ENCODE measurements at regions not wholly inside any gene's neighbourhood (a gene's known extent, or its start where the extent isn't known, plus 50 kb on each side); places are given as distances from the start of the nearest gene placed in this dataset.

DNA sequence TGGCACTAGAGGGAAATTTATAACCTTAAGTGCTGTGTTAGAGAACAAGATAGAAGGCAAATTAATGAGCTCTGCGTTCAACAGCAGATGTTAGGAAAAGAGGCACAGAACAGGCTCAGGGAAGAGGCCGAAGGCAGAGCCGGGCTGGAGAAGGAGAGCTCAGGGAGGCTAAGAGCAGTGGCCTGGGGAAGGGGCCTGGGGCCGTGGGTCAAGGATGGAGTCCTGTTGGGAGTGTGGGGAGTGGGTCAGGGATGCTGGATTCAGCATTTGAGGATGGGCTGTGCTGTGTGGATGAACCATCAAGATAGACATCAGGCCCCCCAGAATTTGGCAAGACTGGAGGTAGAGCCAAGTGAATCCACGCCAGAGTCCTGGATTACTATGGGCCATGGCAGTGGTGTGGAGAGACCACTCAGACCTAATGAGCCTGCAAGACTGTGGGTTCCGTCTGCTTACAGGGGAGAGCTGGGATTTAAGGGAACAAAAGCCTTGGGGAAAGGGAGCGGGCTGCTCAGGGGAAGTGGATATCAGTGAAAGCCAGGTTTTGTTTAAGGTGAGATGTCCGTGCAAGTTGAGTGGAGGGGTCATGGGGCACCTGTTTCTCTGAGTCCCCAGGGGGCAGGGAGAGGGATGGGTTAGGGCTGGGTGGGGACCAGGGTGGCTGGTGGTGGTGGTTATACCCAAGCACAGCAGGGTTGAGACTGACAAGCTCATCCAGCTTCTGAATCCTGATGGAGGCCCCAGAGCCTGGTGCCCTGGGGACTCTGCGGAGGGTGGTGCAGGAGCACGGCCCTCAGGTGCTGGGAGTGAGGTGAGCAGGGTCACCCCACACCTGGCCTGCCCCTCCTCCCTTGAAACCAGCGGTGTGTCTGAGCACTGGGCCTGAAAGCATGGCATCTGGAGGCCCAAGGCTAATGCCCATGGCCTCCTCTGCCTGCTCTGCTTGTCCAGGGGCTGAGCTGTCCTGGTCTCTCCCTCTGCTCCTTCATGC lies 101.7 kb downstream of the BMS1 start:
- Histone ChIP-seq H3K9ac (no peak overlapping the region), H2AFZ (replicated peaks) (no peak overlapping the region), H3K4me3 (no peak overlapping the region), H3K36me3 (no peaks in the 10 kb centered on the region), H3K9me3 (ENCODE audit: low read depth) (no peaks in the 10 kb centered on the region), H3K79me2 (ENCODE audit: low read depth) (no peaks in the 10 kb centered on the region), H3K27me3 (no peaks in the 10 kb centered on the region), H3K27ac (no peak overlapping the region), H3K4me1 (no peaks in the 10 kb centered on the region), H4K20me1 (ENCODE audit: low read depth) (no peaks in the 10 kb centered on the region), H3K4me2 (no peak overlapping the region), H3F3A (ENCODE audit: low read depth) (no peaks in the 10 kb centered on the region)
- Mint-ChIP-seq H3K36me3 (no peaks in the 10 kb centered on the region), H3K4me1 (no peaks in the 10 kb centered on the region), H3K27me3 (ENCODE audit: insufficient read depth, low read depth) (peaks cover 2% of the 10 kb centered on the region), H3K4me3 (no peak overlapping the region), H3K27ac (no peak overlapping the region), H3K9me3 (peaks cover 32% of the 10 kb centered on the region)
- no peak for DNase-seq (ENCODE audit: low spot score)
- TF ChIP-seq EZH2phosphoT487 (IDR thresholded peaks at IDR 0.05) (no peak), EZH2 (IDR thresholded peaks at IDR 0.05) (no peak)
- TF ChIP-seq, protein P1, sequence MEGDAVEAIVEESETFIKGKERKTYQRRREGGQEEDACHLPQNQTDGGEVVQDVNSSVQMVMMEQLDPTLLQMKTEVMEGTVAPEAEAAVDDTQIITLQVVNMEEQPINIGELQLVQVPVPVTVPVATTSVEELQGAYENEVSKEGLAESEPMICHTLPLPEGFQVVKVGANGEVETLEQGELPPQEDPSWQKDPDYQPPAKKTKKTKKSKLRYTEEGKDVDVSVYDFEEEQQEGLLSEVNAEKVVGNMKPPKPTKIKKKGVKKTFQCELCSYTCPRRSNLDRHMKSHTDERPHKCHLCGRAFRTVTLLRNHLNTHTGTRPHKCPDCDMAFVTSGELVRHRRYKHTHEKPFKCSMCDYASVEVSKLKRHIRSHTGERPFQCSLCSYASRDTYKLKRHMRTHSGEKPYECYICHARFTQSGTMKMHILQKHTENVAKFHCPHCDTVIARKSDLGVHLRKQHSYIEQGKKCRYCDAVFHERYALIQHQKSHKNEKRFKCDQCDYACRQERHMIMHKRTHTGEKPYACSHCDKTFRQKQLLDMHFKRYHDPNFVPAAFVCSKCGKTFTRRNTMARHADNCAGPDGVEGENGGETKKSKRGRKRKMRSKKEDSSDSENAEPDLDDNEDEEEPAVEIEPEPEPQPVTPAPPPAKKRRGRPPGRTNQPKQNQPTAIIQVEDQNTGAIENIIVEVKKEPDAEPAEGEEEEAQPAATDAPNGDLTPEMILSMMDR (IDR thresholded peaks at IDR 0.05), result no peak

DNA sequence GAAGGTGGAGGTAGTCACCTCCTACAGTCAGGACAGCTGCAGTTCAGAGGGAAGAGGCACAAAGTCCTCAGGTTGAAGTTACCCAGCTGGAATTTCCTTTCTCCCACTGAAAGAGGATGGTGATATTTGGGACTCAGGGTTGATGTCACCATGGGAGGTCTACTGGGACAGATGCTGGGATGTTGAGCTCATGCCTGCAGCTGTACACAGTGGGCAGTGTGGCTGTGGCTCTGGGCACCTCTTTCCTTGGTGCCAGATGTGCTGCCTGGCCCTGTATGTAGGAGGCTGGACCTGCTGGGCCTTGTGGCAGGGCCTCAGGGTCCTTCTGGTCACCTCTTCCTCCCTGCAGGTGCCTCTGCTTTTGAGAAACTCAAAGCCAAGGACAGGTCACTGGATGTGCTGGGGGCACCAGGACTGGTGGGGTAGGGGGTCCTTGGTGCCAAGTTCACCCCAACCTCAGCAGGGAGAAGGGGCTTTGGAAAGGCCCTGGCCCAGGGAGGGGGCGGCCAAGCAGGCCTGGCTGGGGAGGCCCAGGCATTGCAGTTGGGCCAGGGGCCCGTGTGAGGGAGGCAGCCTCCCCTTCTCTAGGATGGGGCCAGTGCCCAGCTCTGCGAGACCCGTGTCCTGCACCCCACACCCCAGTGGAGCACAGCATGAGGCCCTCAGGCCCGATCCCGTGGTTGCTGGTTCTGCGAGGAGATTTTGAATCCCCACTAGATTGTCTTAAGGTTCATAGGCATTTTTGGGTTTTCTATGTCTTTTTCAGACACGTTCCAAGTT lies 103.1 kb downstream of the BMS1 start:
- no peaks in the 10 kb centered on the region for H3K9me3 ChIP-seq (ENCODE audit: low read depth)
- H3K4me3 Mint-ChIP-seq, result no peak overlapping the region

DNA sequence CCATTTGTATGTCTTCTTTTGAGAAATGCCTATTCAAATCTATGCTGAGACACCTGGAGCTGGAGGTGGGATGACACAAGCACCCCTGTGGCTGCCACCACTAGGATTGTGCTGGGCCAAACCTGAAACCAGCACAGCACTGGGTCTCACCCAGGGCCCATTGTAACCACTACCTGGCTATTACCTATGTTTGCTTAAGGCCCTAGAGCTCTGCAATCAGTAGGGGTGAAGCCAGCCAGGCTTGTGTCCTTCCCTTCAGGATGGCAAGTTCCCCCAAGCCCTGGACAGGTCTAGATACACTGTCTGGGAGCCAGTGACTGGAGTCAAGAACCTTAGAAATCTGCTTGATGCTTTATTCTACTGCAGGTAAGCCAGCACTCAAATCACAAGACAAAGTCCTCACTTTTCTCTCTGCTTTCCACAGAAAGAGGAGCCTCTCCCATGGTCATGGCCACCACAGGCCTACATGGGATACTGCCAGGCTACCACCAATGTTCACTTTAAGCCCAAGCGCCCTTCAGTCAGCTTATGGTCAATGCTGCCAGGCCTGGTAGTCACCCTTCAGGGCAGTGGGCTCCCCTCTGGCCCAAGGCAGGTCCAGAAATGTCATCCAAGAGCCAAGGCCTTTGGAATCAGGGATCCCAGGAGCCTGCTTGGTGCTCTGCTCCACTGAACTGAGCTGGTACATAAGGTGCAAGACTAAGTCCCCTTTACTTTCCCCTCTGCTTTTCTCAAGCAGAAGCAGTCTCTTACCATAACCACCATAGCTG lies 105.3 kb downstream of the BMS1 start:
- Histone ChIP-seq H3K4me2 (no peak overlapping the region), H3K9me3 (ENCODE audit: low read depth) (no peaks in the 10 kb centered on the region), H4K20me1 (ENCODE audit: low read depth) (no peaks in the 10 kb centered on the region), H3K9ac (no peak overlapping the region), H3K4me1 (no peaks in the 10 kb centered on the region), H2AFZ (replicated peaks) (no peak overlapping the region), H3K27me3 (no peaks in the 10 kb centered on the region), H3K27ac (no peak overlapping the region), H3K36me3 (no peaks in the 10 kb centered on the region), H3K79me2 (ENCODE audit: low read depth) (no peaks in the 10 kb centered on the region), H3F3A (ENCODE audit: low read depth) (no peaks in the 10 kb centered on the region), H3K4me3 (no peak overlapping the region)
- Mint-ChIP-seq H3K4me3 (no peak overlapping the region), H3K4me1 (no peaks in the 10 kb centered on the region), H3K27ac (no peak overlapping the region), H3K27me3 (ENCODE audit: insufficient read depth, low read depth) (no peaks in the 10 kb centered on the region), H3K9me3 (peaks cover 12% of the 10 kb centered on the region), H3K36me3 (no peaks in the 10 kb centered on the region)
- DNase-seq (ENCODE audit: low spot score), result no peak
- TF ChIP-seq EZH2phosphoT487 (IDR thresholded peaks at IDR 0.05) (no peak), EZH2 (IDR thresholded peaks at IDR 0.05) (no peak)
- TF ChIP-seq, protein P1 (IDR thresholded peaks at IDR 0.05), result no peak

More for the DNA sequence above, 103.1 kb downstream of the BMS1 start:
- no peak overlapping the region for H2AFZ ChIP-seq (replicated peaks)
- no peaks in the 10 kb centered on the region for H3F3A ChIP-seq (ENCODE audit: low read depth)
- no peaks in the 10 kb centered on the region for H3K36me3 Mint-ChIP-seq
- no peak overlapping the region for H3K27ac Mint-ChIP-seq
- H3K9me3 Mint-ChIP-seq, result peaks cover 27% of the 10 kb centered on the region
- DNase-seq (ENCODE audit: low spot score), result no peak
- no peaks in the 10 kb centered on the region for H3K27me3 ChIP-seq
- H3K4me2 ChIP-seq, result no peak overlapping the region
- TF ChIP-seq EZH2phosphoT487 (IDR thresholded peaks at IDR 0.05), result no peak
- no peak for TF ChIP-seq EZH2 (IDR thresholded peaks at IDR 0.05)
- TF ChIP-seq, protein P1 (IDR thresholded peaks at IDR 0.05), result no peak
- H3K9ac ChIP-seq, result no peak overlapping the region
- H3K4me1 Mint-ChIP-seq, result no peaks in the 10 kb centered on the region
- no peaks in the 10 kb centered on the region for H3K79me2 ChIP-seq (ENCODE audit: low read depth)
- H3K4me3 ChIP-seq, result no peak overlapping the region
- H3K36me3 ChIP-seq, result no peaks in the 10 kb centered on the region
- no peaks in the 10 kb centered on the region for H3K27me3 Mint-ChIP-seq (ENCODE audit: insufficient read depth, low read depth)
- H3K27ac ChIP-seq, result no peak overlapping the region
- H3K4me1 ChIP-seq, result no peaks in the 10 kb centered on the region
- no peaks in the 10 kb centered on the region for H4K20me1 ChIP-seq (ENCODE audit: low read depth)
